ENCODE measurements at regions not wholly inside any gene's neighbourhood (a gene's known extent, or its start where the extent isn't known, plus 50 kb on each side); places are given as distances from the start of the nearest gene placed in this dataset.

GRCh38 chrX:133159205-133159604 is 58.9 kb downstream of the TFDP3 start:
- no peak for DNase-seq (ENCODE audit: low spot score)

GRCh38 chrX:133151336-133151735 is 54.4 kb upstream of the USP26 start:
- DNase-seq (ENCODE audit: low spot score), result peak; percentile 89

- no peak for DNase-seq (ENCODE audit: low spot score)
Measured at GRCh38 chrX:133150730-133151129, 53.8 kb upstream of the USP26 start.
